Skeletal muscle tissue (tissue), 3 donors: ENCODE measurements at regions not wholly inside any gene's neighbourhood (a gene's known extent, or its start where the extent isn't known, plus 50 kb on each side); places are given as distances from the start of the nearest gene placed in this dataset.

Source experiments
- H3K27ac ChIP-seq: one replicate; pipeline ENCODE4 v1.7.0; 2013; ENCODE audit warnings: mild to moderate bottlenecking, low read depth, low read length, inconsistent platforms
- H3K27me3 ChIP-seq, 3 donors: one replicate each; pipeline ENCODE4 v1.7.0; 2013; ENCODE audit warnings: low read length in 3 of 3; ENCODE audit not compliant: control insufficient read depth in 3 of 3, insufficient read depth in 3 of 3
- H3K36me3 ChIP-seq, 3 donors: one replicate each; pipeline ENCODE4 v1.7.0; 2013; ENCODE audit warnings: low read length in 3 of 3; ENCODE audit not compliant: control insufficient read depth in 3 of 3, insufficient read depth in 3 of 3
- H3K4me1 ChIP-seq, 3 donors: one replicate each; pipeline ENCODE4 v1.7.0; 2013; ENCODE audit warnings: low read length in 3 of 3, mild to moderate bottlenecking in 3 of 3; ENCODE audit not compliant: control insufficient read depth in 3 of 3, insufficient read depth in 3 of 3
- H3K4me3 ChIP-seq, 3 donors: one replicate each; pipeline ENCODE4 v1.7.0; 2013; ENCODE audit warnings: low read length in 3 of 3
- H3K9ac ChIP-seq, 3 donors: one replicate each; pipeline ENCODE4 v1.7.0; 2013; ENCODE audit warnings: low read length in 3 of 3, mild to moderate bottlenecking in 3 of 3, moderate library complexity in 2 of 3, low read depth in 1 of 3
- H3K9me3 ChIP-seq, 3 donors: one replicate each; pipeline ENCODE4 v1.7.0; 2013; ENCODE audit warnings: low read length in 3 of 3; ENCODE audit not compliant: control insufficient read depth in 3 of 3
- donor health status: Osteomylitis.

- Histone ChIP-seq H3K4me1 (no peaks in the 10 kb centered on the region), H3K27ac (no peak overlapping the region), H3K9me3 (peaks cover 0 to 3% (median 0%) of the 10 kb centered on the region in 3 donors), H3K36me3 (no peaks in the 10 kb centered on the region), H3K4me3 (no peak overlapping the region), H3K27me3 (no peaks in the 10 kb centered on the region), H3K9ac (no peak overlapping the region)
These were observed 939.7 kb upstream of the LCORL start for GRCh38 chr4:18961266-18961665.

GRCh38 chr4:18957716-18958115 is 936.2 kb upstream of the LCORL start:
- no peak overlapping the region for H3K4me3 ChIP-seq
- no peaks in the 10 kb centered on the region for H3K4me1 ChIP-seq
- H3K36me3 ChIP-seq = no peaks in the 10 kb centered on the region
- no peak overlapping the region for H3K27ac ChIP-seq
- no peak overlapping the region for H3K9ac ChIP-seq
- H3K27me3 ChIP-seq = no peaks in the 10 kb centered on the region
- no peaks in the 10 kb centered on the region for H3K9me3 ChIP-seq

- no peak overlapping the region for H3K27ac ChIP-seq
- H3K4me1 ChIP-seq = no peaks in the 10 kb centered on the region
- H3K9me3 ChIP-seq = no peaks in the 10 kb centered on the region
- no peaks in the 10 kb centered on the region for H3K36me3 ChIP-seq
- no peak overlapping the region for H3K4me3 ChIP-seq
- H3K27me3 ChIP-seq = no peaks in the 10 kb centered on the region
- H3K9ac ChIP-seq = no peak overlapping the region
These were observed 933.0 kb upstream of the LCORL start for GRCh38 chr4:18954538-18954937.

- Histone ChIP-seq H3K9ac (no peak overlapping the region), H3K36me3 (no peaks in the 10 kb centered on the region), H3K4me1 (no peaks in the 10 kb centered on the region), H3K27ac (no peak overlapping the region), H3K9me3 (no peaks in the 10 kb centered on the region), H3K27me3 (no peaks in the 10 kb centered on the region), H3K4me3 (no peak overlapping the region)
These were observed 932.1 kb upstream of the LCORL start for GRCh38 chr4:18953613-18954012.

- no peak overlapping the region for H3K4me3 ChIP-seq
- H3K9me3 ChIP-seq = no peaks in the 10 kb centered on the region
- H3K36me3 ChIP-seq = no peaks in the 10 kb centered on the region
- no peak overlapping the region for H3K9ac ChIP-seq
- H3K27ac ChIP-seq = no peak overlapping the region
- H3K27me3 ChIP-seq = no peaks in the 10 kb centered on the region
- no peaks in the 10 kb centered on the region for H3K4me1 ChIP-seq
These were observed 923.9 kb upstream of the LCORL start for GRCh38 chr4:18945464-18945863.

- no peak overlapping the region for H3K27ac ChIP-seq
- no peaks in the 10 kb centered on the region for H3K4me1 ChIP-seq
- no peak overlapping the region for H3K9ac ChIP-seq
- H3K9me3 ChIP-seq = no peaks in the 10 kb centered on the region
- no peak overlapping the region for H3K4me3 ChIP-seq
- H3K36me3 ChIP-seq = no peaks in the 10 kb centered on the region
- no peaks in the 10 kb centered on the region for H3K27me3 ChIP-seq
These were observed 921.3 kb upstream of the LCORL start for GRCh38 chr4:18942874-18943273.

- Histone ChIP-seq H3K36me3 (no peaks in the 10 kb centered on the region), H3K4me3 (no peak overlapping the region), H3K9ac (no peak overlapping the region)
These were observed 917.0 kb upstream of the LCORL start for GRCh38 chr4:18938343-18939099.

GRCh38 chr4:18937746-18938145 is 916.2 kb upstream of the LCORL start:
- Histone ChIP-seq H3K36me3 (no peaks in the 10 kb centered on the region), H3K9ac (no peak overlapping the region), H3K4me3 (no peak overlapping the region), H3K27me3 (no peaks in the 10 kb centered on the region), H3K4me1 (no peaks in the 10 kb centered on the region), H3K27ac (no peak overlapping the region), H3K9me3 (no peaks in the 10 kb centered on the region)

More at GRCh38 chr4:18938343-18939099, 917.0 kb upstream of the LCORL start:
- no peak overlapping the region for H3K27ac ChIP-seq
- H3K27me3 ChIP-seq = no peaks in the 10 kb centered on the region
- H3K9me3 ChIP-seq = no peaks in the 10 kb centered on the region
- no peaks in the 10 kb centered on the region for H3K4me1 ChIP-seq

GRCh38 chr4:18937080-18937479 is 915.5 kb upstream of the LCORL start:
- H3K4me1 ChIP-seq = no peaks in the 10 kb centered on the region
- H3K9me3 ChIP-seq = no peaks in the 10 kb centered on the region
- no peak overlapping the region for H3K9ac ChIP-seq
- no peak overlapping the region for H3K27ac ChIP-seq
- no peak overlapping the region for H3K4me3 ChIP-seq
- no peaks in the 10 kb centered on the region for H3K27me3 ChIP-seq
- no peaks in the 10 kb centered on the region for H3K36me3 ChIP-seq

GRCh38 chr4:18935659-18936345 is 914.2 kb upstream of the LCORL start:
- Histone ChIP-seq H3K9ac (no peak overlapping the region), H3K27ac (no peak overlapping the region), H3K27me3 (no peaks in the 10 kb centered on the region), H3K4me1 (no peaks in the 10 kb centered on the region), H3K36me3 (no peaks in the 10 kb centered on the region), H3K9me3 (no peaks in the 10 kb centered on the region), H3K4me3 (no peak overlapping the region)
